Pancreas (tissue), 10 donors: ENCODE measurements at regions not wholly inside any gene's neighbourhood (a gene's known extent, or its start where the extent isn't known, plus 50 kb on each side); places are given as distances from the start of the nearest gene placed in this dataset.
A peak's percentile ranks its signal among the peaks of the same experiment; 100 is the strongest.

Source experiments
- ATAC-seq, 4 donors: fragments of 200-7000 bp; cut with Tn5 transposase; one replicate each; pipeline versions ENCODE4 v1.8.0 to v1.9.1; 2020; ENCODE audit warnings: mild to moderate bottlenecking in 4 of 4, moderate library complexity in 4 of 4
- DNase-seq, 6 donors: peaks; one replicate each; pipeline ENCODE4 v3.0.0-alpha.2; 2020
- FAIRE-seq: peaks from 2 replicates; lab custom pipeline; 2012; peaks lifted over from hg19 to GRCh38; lab: Jason Lieb, UNC
- H3K27ac ChIP-seq, 4 donors: fragments of 200-600 bp; sonication (generic); 1 replicate in 3 of 4; 2 replicates in 1 of 4; pipeline versions ENCODE4 v1.5.0 to v1.8.0; 2020
- H3K27me3 ChIP-seq, 4 donors: fragments of 200-600 bp; one replicate each; pipeline ENCODE4 v1.8.0; 2021
- H3K36me3 ChIP-seq, 3 donors: fragments of 200-600 bp; sonication (generic) in 1 of 3; one replicate each; pipeline versions ENCODE4 v1.5.0 to v1.8.0; 2020 to 2021
- H3K4me1 ChIP-seq, 3 donors: fragments of 200-600 bp; one replicate each; pipeline ENCODE4 v1.8.0; 2021
- H3K4me3 ChIP-seq, 4 donors: fragments of 200-600 bp; sonication (generic) in 2 of 4; one replicate each; pipeline versions ENCODE4 v1.5.0 to v1.8.0; 2020 to 2021
- H3K9me3 ChIP-seq, 4 donors: fragments of 200-600 bp; one replicate each; pipeline ENCODE4 v1.8.0; 2021
- WGBS, 2 donors: extraction: QIAGEN DNeasy Blood & Tissue Kit; methylation state at CpG; one replicate each; pipeline ENCODE4 v1.1.7; 2013; 5-methylcytosine and 5-hydroxymethylcytosine counted together
- intact Hi-C, 3 donors: fragments of 100-400 bp; cut with DNase I; formaldehyde crosslinking; loops; one replicate each; pipeline versions ENCODE4 v1.11.1 to v1.14.2; 2022
- TF ChIP-seq, protein P1 (sequence below), 4 donors: fragments of 200-600 bp; sonication (generic) in 3 of 4; IDR thresholded peaks; one replicate each; pipeline versions ENCODE4 v1.5.0 to v1.8.0; 2021; ENCODE audit warnings: antibody characterized with exemption in 4 of 4
- donor health status: healthy with polysubstance abuse.
- donor health status: DM: no; HTN: no; CAD: no; lungs with moderate emphysema.
- donor health status: DM: no; HTN: no; CAD: no.
- donor health status: control.
- donor health status: control.
- donor health status: Bipolar disorder and iron deficiency.
- donor health status: DM: yes; HTN: yes; CAD: no.
- donor health status: DM: no; HTN: no; CAD: no.
- donor health status: DM: no; HTN: no; CAD: no.
- donor health status: DM: yes; HTN: yes; CAD: no.

DNA sequence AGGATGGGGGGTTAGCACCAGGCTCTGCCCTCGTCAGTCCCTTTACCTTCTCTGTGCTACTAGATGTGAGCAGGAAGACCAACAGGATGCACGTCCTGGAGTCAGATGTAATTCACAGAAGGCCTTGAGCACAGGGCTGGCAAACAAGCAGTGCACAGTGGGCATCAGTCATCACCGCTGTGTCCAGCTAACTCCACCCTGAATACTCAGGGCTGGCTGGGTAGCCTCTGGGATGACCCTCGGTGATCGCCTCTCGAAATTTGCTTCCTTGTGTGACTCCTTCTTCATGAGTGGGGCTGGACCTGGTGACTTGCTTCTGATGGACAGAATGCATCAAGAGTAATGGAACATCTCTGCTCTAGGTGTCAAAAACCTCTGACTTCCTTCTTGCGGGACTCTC, 92.2 kb upstream of the TMPRSS2 start:
- no peaks in the 10 kb centered on the region for H3K36me3 ChIP-seq
- DNase-seq (peak in 2 of 6 donors; percentile 10 to 25), FAIRE-seq (no peak), ATAC-seq (no peak)
- WGBS, 2 donors: 95 to 96% methylated on average over 7 of the region's 7 CpGs
- H3K4me3 ChIP-seq: no peak overlapping the region
- no peak overlapping the region for H3K27ac ChIP-seq
- TF ChIP-seq, protein P1, sequence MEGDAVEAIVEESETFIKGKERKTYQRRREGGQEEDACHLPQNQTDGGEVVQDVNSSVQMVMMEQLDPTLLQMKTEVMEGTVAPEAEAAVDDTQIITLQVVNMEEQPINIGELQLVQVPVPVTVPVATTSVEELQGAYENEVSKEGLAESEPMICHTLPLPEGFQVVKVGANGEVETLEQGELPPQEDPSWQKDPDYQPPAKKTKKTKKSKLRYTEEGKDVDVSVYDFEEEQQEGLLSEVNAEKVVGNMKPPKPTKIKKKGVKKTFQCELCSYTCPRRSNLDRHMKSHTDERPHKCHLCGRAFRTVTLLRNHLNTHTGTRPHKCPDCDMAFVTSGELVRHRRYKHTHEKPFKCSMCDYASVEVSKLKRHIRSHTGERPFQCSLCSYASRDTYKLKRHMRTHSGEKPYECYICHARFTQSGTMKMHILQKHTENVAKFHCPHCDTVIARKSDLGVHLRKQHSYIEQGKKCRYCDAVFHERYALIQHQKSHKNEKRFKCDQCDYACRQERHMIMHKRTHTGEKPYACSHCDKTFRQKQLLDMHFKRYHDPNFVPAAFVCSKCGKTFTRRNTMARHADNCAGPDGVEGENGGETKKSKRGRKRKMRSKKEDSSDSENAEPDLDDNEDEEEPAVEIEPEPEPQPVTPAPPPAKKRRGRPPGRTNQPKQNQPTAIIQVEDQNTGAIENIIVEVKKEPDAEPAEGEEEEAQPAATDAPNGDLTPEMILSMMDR (IDR thresholded peaks at IDR 0.05): no peak
- intact Hi-C loops: no loop called here
- H3K4me1 ChIP-seq: peaks cover 0 to 11% (median 4%) of the 10 kb centered on the region in 3 donors
- no peaks in the 10 kb centered on the region for H3K27me3 ChIP-seq
- H3K9me3 ChIP-seq: no peaks in the 10 kb centered on the region

DNA sequence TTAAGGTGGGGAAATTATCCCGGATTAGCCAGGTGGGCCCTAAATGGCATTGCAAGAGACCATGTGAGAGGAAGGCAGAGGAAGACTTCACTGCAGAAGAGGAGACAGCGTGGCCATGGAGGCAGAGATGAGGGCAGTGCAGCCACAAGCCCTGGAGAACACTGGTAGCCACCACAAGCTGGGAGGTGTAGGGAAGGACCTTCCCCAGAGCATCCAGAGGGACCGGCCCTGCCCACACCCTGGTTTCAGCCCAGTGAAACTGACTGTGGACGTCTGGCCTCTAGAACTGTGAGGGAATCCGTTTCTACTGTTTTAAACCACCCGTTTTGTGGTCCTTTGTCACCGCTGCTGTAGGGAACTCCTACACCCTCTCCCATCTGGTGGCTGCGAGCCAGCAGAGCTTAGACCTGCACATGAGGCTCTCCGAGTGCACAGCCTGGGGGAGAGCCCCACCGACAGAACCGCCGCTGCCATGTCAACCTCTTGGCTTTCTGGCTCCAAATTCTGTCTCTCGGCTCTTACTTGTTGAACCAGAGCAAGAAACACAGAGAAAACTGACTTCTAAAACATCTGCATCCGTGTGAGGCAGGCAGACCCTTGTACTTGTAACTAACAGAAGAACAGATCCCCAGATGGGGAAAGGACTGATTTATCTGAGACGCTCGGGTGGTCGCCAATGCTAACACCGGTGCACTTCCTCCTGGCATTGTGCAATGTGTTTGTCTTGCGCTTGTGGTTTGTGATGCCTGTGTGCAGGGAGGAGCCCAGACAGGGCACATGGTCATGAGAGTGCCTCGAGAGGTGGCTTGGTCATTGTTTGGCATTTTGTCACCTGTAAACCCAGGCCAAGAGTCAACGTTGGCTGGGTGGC, 90.8 kb upstream of the TMPRSS2 start:
- ATAC-seq (peak; percentile 48 to 69 (median 52)), FAIRE-seq (no peak), DNase-seq (peak in 3 of 6 donors; percentile 32 to 46 (median 34))
- intact Hi-C loops: no loop called here
- WGBS, 2 donors: 76% methylated on average over 21 of the region's 21 CpGs
- TF ChIP-seq, protein P1 (IDR thresholded peaks at IDR 0.05): no peak
- peaks cover 0 to 20% (median 4%) of the 10 kb centered on the region in 3 donors for H3K4me1 ChIP-seq
- H3K27ac ChIP-seq: no peak overlapping the region
- no peak overlapping the region for H3K4me3 ChIP-seq
- no peaks in the 10 kb centered on the region for H3K27me3 ChIP-seq
- no peaks in the 10 kb centered on the region for H3K36me3 ChIP-seq
- no peaks in the 10 kb centered on the region for H3K9me3 ChIP-seq

GRCh38 chr21:41597811-41598231, 89.9 kb upstream of the TMPRSS2 start:
- H3K36me3 ChIP-seq: no peaks in the 10 kb centered on the region
- DNase-seq (peak in 2 of 6 donors; percentile 11 to 41), ATAC-seq (no peak), FAIRE-seq (no peak)
- no peaks in the 10 kb centered on the region for H3K9me3 ChIP-seq
- H3K27ac ChIP-seq: no peak overlapping the region
- TF ChIP-seq, protein P1 (IDR thresholded peaks at IDR 0.05): no peak
- 91 to 96% methylated on average over 9 of the region's 9 CpGs for WGBS, 2 donors
- intact Hi-C loops: no loop called here
- H3K4me1 ChIP-seq: peaks cover 4 to 20% (median 7%) of the 10 kb centered on the region in 3 donors
- H3K4me3 ChIP-seq: no peak overlapping the region
- no peaks in the 10 kb centered on the region for H3K27me3 ChIP-seq

GRCh38 chr21:41597227-41597626, 89.3 kb upstream of the TMPRSS2 start:
- TF ChIP-seq, protein P1 (IDR thresholded peaks at IDR 0.05): no peak
- no peaks in the 10 kb centered on the region for H3K36me3 ChIP-seq
- no peak overlapping the region for H3K4me3 ChIP-seq
- intact Hi-C loops: no loop called here
- H3K9me3 ChIP-seq: no peaks in the 10 kb centered on the region
- H3K27me3 ChIP-seq: no peaks in the 10 kb centered on the region
- ATAC-seq (no peak), FAIRE-seq (no peak), DNase-seq (no peak)
- no peak overlapping the region for H3K27ac ChIP-seq
- WGBS, 2 donors: 81 to 90% methylated on average over 1 of the region's 1 CpG
- H3K4me1 ChIP-seq: peaks cover 4 to 20% (median 7%) of the 10 kb centered on the region in 3 donors
